HepG2 (cell line): ENCODE measurements at regions not wholly inside any gene's neighbourhood (a gene's known extent, or its start where the extent isn't known, plus 50 kb on each side); places are given as distances from the start of the nearest gene placed in this dataset.

ENCODE experiments used
- ATAC-seq: fragments of 200-7000 bp; cut with Tn5 transposase; 3 replicates; pipeline ENCODE4 v1.9.1; 2020; ENCODE audit warnings: mild to moderate bottlenecking, moderate library complexity
- BruUV-seq: library from RNA; stranded (reverse); fragments of 400-500 nt; replicated peaks from 2 replicates; lab custom pipeline; 2021; lab: Mats Ljungman, UMichigan
- CTCF ChIA-PET: fragments of 300-600 bp; formaldehyde crosslinking; extraction: SDS; loops from one replicate; lab custom pipeline; 2021; ENCODE audit warnings: low total read pairs, inconsistent platforms, low intra/inter-chr PET ratio; lab: Yijun Ruan, JAX
- POLR2A ChIA-PET: fragments of 350-600 bp; sonication (Branson Sonifier 250); formaldehyde crosslinking; loops from one replicate; lab custom pipeline; 2020; ENCODE audit warnings: antibody characterized with exemption, inconsistent platforms; lab: Yijun Ruan, JAX
- DNase-seq: peaks from one replicate; pipeline ENCODE4 v3.0.0-alpha.2; 2015; ENCODE audit warnings: low spot score
- FAIRE-seq: peaks from 3 replicates; lab custom pipeline; 2011; peaks lifted over from hg19 to GRCh38; lab: Jason Lieb, UNC
- H2AFZ ChIP-seq: one replicate; pipeline ENCODE4 v1.6.1; 2011; ENCODE audit warnings: low read length, inconsistent platforms
- H3K27ac ChIP-seq: fragments of 300-600 bp; 3 replicates; pipeline ENCODE4 v1.8.0; 2011; ENCODE audit warnings: mixed run types, mild to moderate bottlenecking, mixed read lengths, low read length, inconsistent platforms; ENCODE audit not compliant: insufficient read depth; ENCODE audit errors: extremely low read length
- H3K27me3 ChIP-seq, 2 experiments: fragments of 200-600 bp in 1 of 2; 2 replicates in 1 of 2; 3 replicates in 1 of 2; pipeline versions ENCODE4 v1.6.0 to v1.8.0; 2011; ENCODE audit warnings: low read length in 2 of 2, mild to moderate bottlenecking in 2 of 2, moderate library complexity in 2 of 2, inconsistent platforms in 1 of 2; ENCODE audit not compliant: insufficient read depth in 2 of 2, control insufficient read depth in 1 of 2
- H3K36me3 ChIP-seq, 2 experiments: fragments of 200-600 bp in 1 of 2; replicated peaks in 1 of 2; 2 replicates in 1 of 2; 3 replicates in 1 of 2; pipeline versions ENCODE4 v1.5.1 to v1.8.0; 2011; ENCODE audit warnings: low read length in 2 of 2, inconsistent platforms in 1 of 2; ENCODE audit not compliant: insufficient read depth in 2 of 2, control insufficient read depth in 1 of 2
- H3K4me1 ChIP-seq: 2 replicates; pipeline ENCODE4 v1.5.1; 2012; ENCODE audit warnings: low read length, inconsistent platforms; ENCODE audit not compliant: insufficient read depth
- H3K4me2 ChIP-seq: 2 replicates; pipeline ENCODE4 v1.6.0; 2011; ENCODE audit warnings: low read depth, low read length, inconsistent platforms
- H3K4me3 ChIP-seq, 3 experiments: fragments of 200-600 bp in 1 of 3; sonication (generic), shearing (Covaris generic) in 1 of 3; replicated peaks in 1 of 3; 2 replicates each; pipeline ENCODE4 v1.5.1; 2011 to 2016; ENCODE audit warnings: low read length in 3 of 3, inconsistent platforms in 2 of 3, low read depth in 2 of 3, mild to moderate bottlenecking in 2 of 3, control low read depth in 1 of 3, mixed read lengths in 1 of 3; ENCODE audit not compliant: insufficient read depth in 1 of 3
- H3K79me2 ChIP-seq: one replicate; pipeline ENCODE4 v1.6.1; 2011; ENCODE audit warnings: low read length, inconsistent platforms; ENCODE audit not compliant: insufficient read depth
- H3K9ac ChIP-seq: 2 replicates; pipeline ENCODE4 v1.6.0; 2011; ENCODE audit warnings: mild to moderate bottlenecking, low read depth, low read length, inconsistent platforms; ENCODE audit not compliant: insufficient read depth
- H3K9me3 ChIP-seq: 2 replicates; pipeline ENCODE4 v1.5.1; 2012; ENCODE audit warnings: mild to moderate bottlenecking, low read length
- H4K20me1 ChIP-seq: 2 replicates; pipeline ENCODE4 v1.6.0; 2011; ENCODE audit warnings: inconsistent platforms, mild to moderate bottlenecking, low read length, moderate library complexity; ENCODE audit not compliant: insufficient read depth
- FLYWCH1 ChIP-seq: sonication (generic); formaldehyde crosslinking; IDR thresholded peaks from 2 replicates; pipeline ENCODE4 v1.8.1; 2023; ENCODE audit warnings: mild to moderate bottlenecking, missing genetic modification reagents
- FOXP1 ChIP-seq, 2 experiments: fragments of 450-650 bp in 1 of 2; IDR thresholded peaks; 2 replicates each; pipeline ENCODE4 v1.6.1; 2017 to 2018; ENCODE audit warnings: antibody characterized with exemption in 1 of 2
- SETDB1 ChIP-seq: sonication (generic); formaldehyde crosslinking; IDR thresholded peaks from 2 replicates; pipeline ENCODE4 v1.5.1; 2020; ENCODE audit warnings: missing genetic modification reagents, mild to moderate bottlenecking, borderline replicate concordance
- SP4 ChIP-seq: sonication (generic); formaldehyde crosslinking; IDR thresholded peaks from 2 replicates; pipeline ENCODE4 v1.8.1; 2023; ENCODE audit warnings: mild to moderate bottlenecking, missing genetic modification reagents
- YEATS4 ChIP-seq: sonication (generic); formaldehyde crosslinking; IDR thresholded peaks from 2 replicates; pipeline ENCODE4 v1.4.0; 2020; ENCODE audit warnings: missing genetic modification reagents, borderline replicate concordance
- ZNF263 ChIP-seq: sonication (generic); formaldehyde crosslinking; IDR thresholded peaks from 2 replicates; pipeline ENCODE4 v1.4.0; 2020; ENCODE audit warnings: missing genetic modification reagents
- ZNF350 ChIP-seq: sonication (generic); formaldehyde crosslinking; IDR thresholded peaks from 2 replicates; pipeline ENCODE4 v1.4.0; 2020; ENCODE audit warnings: mild to moderate bottlenecking, low read depth, missing genetic modification reagents, borderline replicate concordance
- ZNF629 ChIP-seq: sonication (generic); formaldehyde crosslinking; conservative IDR thresholded peaks from 2 replicates; pipeline ENCODE4 v1.5.0; 2020; ENCODE audit warnings: missing genetic modification reagents
- ZNF674 ChIP-seq: sonication (generic); formaldehyde crosslinking; IDR thresholded peaks from 2 replicates; pipeline ENCODE4 v1.5.0; 2020; ENCODE audit warnings: low read depth, mild to moderate bottlenecking, missing genetic modification reagents
- ZNF766 ChIP-seq: sonication (generic); formaldehyde crosslinking; IDR thresholded peaks from 2 replicates; pipeline ENCODE4 v1.5.0; 2020; ENCODE audit warnings: missing genetic modification reagents, borderline replicate concordance
- ZNF781 ChIP-seq: sonication (generic); formaldehyde crosslinking; IDR thresholded peaks from 2 replicates; pipeline ENCODE4 v1.5.1; 2020; ENCODE audit warnings: borderline replicate concordance, mild to moderate bottlenecking, missing genetic modification reagents; ENCODE audit errors: not compliant biosample characterization
- in situ Hi-C: cut with HindIII; loops from 2 replicates; pipeline ENCODE4 v1.10.0; 2017; ENCODE audit warnings: low pct_unique_long_range_greater_than_20kb; ENCODE audit not compliant: extremely low pct_ligation_motif_present
- intact Hi-C: fragments of 100-400 bp; cut with micrococcal nuclease; formaldehyde crosslinking; loops from one replicate; pipeline ENCODE4 v1.10.0; 2022; ENCODE audit not compliant: unreplicated experiment
- TF ChIP-seq, protein P1 (sequence below): sonication (generic); formaldehyde crosslinking; conservative IDR thresholded peaks from 2 replicates; pipeline ENCODE4 v1.4.0; 2020; ENCODE audit warnings: missing genetic modification reagents
- TF ChIP-seq, protein P2 (sequence below): sonication (generic); formaldehyde crosslinking; IDR thresholded peaks from 2 replicates; pipeline ENCODE4 v1.4.0; 2020; ENCODE audit warnings: missing genetic modification reagents

DNA sequence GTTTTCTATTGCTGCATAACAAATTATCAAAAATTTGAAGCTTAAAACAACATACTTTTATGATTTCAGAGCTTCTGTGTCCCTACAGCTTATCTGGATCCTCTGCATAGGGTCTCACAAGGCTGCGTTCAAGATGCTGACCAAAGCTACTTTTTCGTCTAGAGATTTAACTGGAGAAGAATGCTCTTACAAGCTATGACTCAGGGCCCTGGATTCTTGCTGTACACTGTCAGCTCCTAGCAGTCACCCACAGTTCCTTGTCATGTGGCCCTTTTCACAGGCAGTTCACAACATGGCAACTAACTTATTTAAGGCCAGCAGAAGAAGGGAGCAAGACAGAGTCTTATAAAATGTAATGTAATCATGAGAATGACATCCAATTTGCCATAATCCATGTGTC, 70.8 kb upstream of the FAM174A start (continued):
- TF ChIP-seq FLYWCH1 (CRISPR knock-in tag) (no peak), ZNF766 (no peak), YEATS4 (CRISPR knock-in tag) (no peak), FOXP1 (IDR thresholded peaks at IDR 0.05) (no peak), FOXP1 (CRISPR knock-in tag; IDR thresholded peaks at IDR 0.05) (no peak), SP4 (CRISPR knock-in tag) (no peak), ZNF674 (no peak)
- TF ChIP-seq, protein P1, sequence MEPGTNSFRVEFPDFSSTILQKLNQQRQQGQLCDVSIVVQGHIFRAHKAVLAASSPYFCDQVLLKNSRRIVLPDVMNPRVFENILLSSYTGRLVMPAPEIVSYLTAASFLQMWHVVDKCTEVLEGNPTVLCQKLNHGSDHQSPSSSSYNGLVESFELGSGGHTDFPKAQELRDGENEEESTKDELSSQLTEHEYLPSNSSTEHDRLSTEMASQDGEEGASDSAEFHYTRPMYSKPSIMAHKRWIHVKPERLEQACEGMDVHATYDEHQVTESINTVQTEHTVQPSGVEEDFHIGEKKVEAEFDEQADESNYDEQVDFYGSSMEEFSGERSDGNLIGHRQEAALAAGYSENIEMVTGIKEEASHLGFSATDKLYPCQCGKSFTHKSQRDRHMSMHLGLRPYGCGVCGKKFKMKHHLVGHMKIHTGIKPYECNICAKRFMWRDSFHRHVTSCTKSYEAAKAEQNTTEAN (CRISPR knock-in tag) = no peak
- TF ChIP-seq, protein P2, sequence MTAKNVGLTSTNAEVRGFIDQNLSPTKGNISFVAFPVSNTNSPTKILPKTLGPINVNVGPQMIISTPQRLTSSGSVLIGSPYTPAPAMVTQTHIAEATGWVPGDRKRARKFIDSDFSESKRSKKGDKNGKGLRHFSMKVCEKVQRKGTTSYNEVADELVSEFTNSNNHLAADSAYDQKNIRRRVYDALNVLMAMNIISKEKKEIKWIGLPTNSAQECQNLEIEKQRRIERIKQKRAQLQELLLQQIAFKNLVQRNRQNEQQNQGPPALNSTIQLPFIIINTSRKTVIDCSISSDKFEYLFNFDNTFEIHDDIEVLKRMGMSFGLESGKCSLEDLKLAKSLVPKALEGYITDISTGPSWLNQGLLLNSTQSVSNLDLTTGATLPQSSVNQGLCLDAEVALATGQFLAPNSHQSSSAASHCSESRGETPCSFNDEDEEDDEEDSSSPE (CRISPR knock-in tag) = no peak

DNA sequence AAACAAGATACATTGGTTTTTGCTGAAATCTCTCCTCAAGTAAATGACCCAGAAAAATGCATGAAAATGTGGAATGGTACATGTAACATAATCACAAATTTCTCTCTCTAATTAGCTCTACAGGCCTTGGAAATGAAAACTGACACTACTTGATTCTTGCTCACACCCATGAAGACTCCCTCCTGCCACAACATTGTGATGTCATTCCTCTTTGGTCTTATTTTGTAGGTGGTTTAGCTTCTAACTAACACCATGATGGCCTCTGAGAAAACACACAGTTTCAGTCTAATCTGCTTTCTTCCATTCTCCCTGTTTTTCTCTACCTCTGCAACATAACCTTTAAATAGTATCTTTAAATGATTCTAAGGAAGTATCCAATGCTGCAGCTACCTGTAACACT, 78.6 kb upstream of the FAM174A start:
- intact Hi-C loops (no loop called here), in situ Hi-C loops (no loop called here)
- H3K79me2 ChIP-seq = no peaks in the 10 kb centered on the region
- no peak overlapping the region for H3K4me2 ChIP-seq
- BruUV-seq = no TSS peak
- no peak overlapping the region for H2AFZ ChIP-seq
- no peaks in the 10 kb centered on the region for H3K36me3 ChIP-seq
- H3K9ac ChIP-seq = no peak overlapping the region
- DNase-seq (no peak), ATAC-seq (no peak), FAIRE-seq (no peak)
- ChIA-PET CTCF (no interaction called here), POLR2A (no interaction called here)
- no peaks in the 10 kb centered on the region for H3K4me1 ChIP-seq
- H3K27ac ChIP-seq = no peak overlapping the region
- TF ChIP-seq ZNF629 (CRISPR knock-in tag) = no peak
- TF ChIP-seq ZNF350 = no peak
- TF ChIP-seq ZNF263 (CRISPR knock-in tag) = no peak
- TF ChIP-seq SETDB1 (CRISPR knock-in tag) = no peak
- TF ChIP-seq ZNF781 = no peak
- no peak overlapping the region for H3K4me3 ChIP-seq
- no peaks in the 10 kb centered on the region for H4K20me1 ChIP-seq
- no peaks in the 10 kb centered on the region for H3K27me3 ChIP-seq
- no peaks in the 10 kb centered on the region for H3K9me3 ChIP-seq
